Epithelial cell of proximal tubule (primary cell): ENCODE measurements at regions not wholly inside any gene's neighbourhood (a gene's known extent, or its start where the extent isn't known, plus 50 kb on each side); places are given as distances from the start of the nearest gene placed in this dataset.
A peak's percentile ranks its signal among the peaks of the same experiment; 100 is the strongest.

Experiments
- DNase-seq: peaks from one replicate; pipeline ENCODE4 v3.0.0-alpha.2; 2011; ENCODE audit warnings: low read depth
- H3K4me3 ChIP-seq: 2 replicates; pipeline ENCODE4 v1.5.1; 2011; ENCODE audit warnings: low read depth, mild to moderate bottlenecking, low read length
- TF ChIP-seq, protein P1 (sequence below): conservative IDR thresholded peaks from 2 replicates; pipeline ENCODE4 v1.5.1; 2012; ENCODE audit warnings: low read depth, mild to moderate bottlenecking, low read length

DNA sequence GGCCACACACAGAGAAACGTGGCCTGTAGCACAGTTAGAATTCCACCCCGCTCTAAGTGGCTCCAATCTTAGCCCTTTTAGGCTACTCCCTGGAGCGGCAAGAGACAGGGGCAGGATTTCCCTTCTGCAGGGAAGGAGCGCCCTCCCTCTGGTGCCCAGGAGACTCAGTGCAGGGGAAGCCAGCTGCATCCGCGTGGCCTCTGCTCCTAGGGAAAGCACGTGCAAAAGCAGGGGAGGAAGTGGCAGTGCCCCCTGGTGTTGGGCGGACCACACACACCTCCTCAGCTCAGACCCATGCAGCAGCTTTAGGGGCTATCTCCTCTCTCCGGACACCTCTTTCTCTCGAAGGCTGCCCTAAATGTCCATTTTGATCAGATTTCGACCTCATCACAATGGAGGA lies 50.0 kb downstream of the SPRING1 start:
- no peak overlapping the region for H3K4me3 ChIP-seq
- DNase-seq, result no peak
- TF ChIP-seq, protein P1, sequence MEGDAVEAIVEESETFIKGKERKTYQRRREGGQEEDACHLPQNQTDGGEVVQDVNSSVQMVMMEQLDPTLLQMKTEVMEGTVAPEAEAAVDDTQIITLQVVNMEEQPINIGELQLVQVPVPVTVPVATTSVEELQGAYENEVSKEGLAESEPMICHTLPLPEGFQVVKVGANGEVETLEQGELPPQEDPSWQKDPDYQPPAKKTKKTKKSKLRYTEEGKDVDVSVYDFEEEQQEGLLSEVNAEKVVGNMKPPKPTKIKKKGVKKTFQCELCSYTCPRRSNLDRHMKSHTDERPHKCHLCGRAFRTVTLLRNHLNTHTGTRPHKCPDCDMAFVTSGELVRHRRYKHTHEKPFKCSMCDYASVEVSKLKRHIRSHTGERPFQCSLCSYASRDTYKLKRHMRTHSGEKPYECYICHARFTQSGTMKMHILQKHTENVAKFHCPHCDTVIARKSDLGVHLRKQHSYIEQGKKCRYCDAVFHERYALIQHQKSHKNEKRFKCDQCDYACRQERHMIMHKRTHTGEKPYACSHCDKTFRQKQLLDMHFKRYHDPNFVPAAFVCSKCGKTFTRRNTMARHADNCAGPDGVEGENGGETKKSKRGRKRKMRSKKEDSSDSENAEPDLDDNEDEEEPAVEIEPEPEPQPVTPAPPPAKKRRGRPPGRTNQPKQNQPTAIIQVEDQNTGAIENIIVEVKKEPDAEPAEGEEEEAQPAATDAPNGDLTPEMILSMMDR, result peak; percentile 49

DNA sequence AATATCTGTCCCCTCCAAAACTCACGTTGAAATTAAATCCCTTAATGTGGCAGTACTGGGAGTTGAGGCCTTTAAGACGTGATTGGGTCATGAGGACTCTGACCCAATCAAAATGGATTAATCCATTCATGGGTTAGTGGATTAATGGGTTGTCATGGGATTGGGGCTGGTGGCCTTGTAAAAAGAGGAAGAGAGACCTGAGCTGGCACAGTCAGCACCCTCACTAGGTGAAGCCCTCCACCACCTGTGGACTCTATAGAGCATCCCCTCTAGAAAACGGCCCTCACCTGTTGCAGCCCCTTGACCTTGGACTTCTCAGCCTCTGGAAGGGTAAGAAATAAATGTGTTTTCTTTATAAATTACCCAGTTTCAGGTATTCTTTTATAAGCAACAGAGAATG lies 53.0 kb downstream of the SPRING1 start:
- H3K4me3 ChIP-seq, result no peak overlapping the region
- no peak for DNase-seq
- TF ChIP-seq, protein P1, result no peak

DNA sequence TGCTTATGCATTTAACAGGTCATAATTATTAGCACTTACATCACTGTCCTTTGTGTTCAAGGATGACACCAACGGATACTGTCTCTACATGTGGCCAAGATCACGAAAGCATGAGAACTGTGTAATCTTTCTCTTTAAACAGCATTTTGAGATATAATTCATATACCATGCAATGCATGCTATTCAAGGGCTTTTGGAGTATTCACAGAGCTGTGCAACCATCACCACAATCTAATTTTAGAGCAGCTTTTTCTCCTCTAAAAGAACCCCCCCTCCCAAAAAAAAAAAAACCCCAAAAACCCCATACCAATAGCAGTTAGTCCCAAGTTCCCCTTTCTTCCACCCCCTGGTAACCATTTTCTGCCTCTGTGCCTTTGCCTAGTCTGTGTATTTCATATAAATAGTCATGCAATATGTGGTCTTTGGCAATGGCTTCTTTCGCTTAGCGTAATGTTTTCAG lies 60.6 kb downstream of the SPRING1 start:
- TF ChIP-seq, protein P1, result no peak
- H3K4me3 ChIP-seq, result no peak overlapping the region
- DNase-seq, result no peak

DNA sequence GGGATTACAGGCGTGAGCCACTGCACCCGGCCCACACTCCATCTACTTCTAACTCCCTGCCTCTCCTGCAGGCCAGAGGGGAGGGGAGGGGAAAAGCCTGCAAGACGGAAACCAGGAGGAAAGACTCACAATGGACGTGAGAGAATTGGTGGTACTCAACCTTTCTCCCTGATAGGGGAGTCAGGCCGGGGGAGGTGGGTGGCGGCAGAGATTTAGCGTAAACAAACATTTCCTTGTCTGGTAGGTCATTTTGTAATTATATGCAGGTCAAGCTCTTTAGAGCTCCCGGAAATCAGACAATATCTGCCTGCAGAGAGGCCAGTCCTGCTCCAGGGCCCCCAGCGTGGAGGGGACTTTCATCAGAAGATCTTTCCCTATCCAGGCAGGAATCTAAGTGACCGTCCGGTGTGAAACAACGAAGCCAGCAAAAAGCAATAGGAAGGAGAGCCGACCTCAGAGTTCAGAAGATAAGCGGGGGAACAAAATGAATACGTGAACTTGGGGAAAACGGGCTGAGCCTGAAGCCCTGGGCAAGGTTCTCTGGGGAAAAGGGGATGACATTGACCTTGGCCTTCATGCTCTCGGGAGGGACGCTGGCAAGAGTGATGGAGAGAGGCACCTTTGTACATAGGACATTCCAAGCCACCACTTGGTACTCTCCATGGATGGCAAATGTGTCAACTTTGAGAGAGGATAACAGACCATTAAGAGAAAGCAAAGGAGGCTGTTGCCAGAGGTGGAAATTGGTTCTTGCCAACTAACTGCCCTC lies 62.3 kb downstream of the SPRING1 start:
- DNase-seq, result no peak
- TF ChIP-seq, protein P1, result no peak
- no peak overlapping the region for H3K4me3 ChIP-seq

DNA sequence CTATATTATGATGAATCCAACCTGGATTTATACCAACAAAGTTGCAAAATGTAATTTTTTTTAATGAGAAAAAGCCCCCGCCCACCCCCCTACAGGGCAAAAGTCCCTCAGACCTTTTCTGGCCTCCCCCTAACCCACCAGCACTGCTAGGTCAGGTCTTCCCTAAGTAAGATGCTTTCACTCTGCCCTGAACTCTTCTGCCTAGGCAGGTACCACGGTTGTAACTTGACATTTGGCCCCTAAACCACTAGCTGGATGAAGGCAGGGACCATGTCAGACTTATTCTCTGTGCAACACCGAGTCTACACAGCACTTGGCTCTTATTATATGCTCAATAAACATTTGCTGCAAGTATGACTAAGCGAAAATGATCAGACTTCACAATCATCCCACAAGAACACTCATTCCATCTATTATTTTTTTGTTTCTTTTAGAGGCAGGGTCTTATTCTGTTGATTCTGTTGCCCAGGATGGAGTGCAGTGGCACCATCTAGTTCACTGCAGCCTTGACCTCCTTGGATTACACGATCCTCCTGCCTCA lies 63.2 kb downstream of the SPRING1 start:
- H3K4me3 ChIP-seq, result no peak overlapping the region
- DNase-seq, result no peak
- TF ChIP-seq, protein P1, result no peak

DNA sequence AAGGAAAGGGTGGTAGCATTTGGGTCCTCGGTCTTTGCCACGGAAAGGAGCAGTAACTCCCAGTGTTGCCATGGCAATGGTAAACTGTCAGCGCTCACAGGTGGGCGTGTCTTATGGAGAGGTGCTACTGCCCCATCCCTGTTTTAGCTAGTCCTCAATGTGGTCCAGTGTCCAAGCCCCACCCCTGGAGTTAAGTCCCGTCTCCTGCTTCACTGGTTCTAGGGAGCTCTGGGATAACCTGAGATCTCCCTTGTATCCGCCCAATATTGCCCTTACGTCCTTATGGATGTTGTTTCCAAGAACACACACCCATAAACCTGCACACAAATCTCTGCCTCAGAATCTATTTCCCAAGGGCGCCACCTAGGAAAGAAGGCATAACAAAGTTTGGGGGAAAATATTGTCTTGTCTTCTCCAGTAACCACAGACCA lies 64.2 kb downstream of the SPRING1 start:
- no peak overlapping the region for H3K4me3 ChIP-seq
- TF ChIP-seq, protein P1, result peak; percentile 42
- no peak for DNase-seq
